ENCODE measurements at regions not wholly inside any gene's neighbourhood (a gene's known extent, or its start where the extent isn't known, plus 50 kb on each side); places are given as distances from the start of the nearest gene placed in this dataset.

GRCh38 chr1:221915764-221916163 is 173.9 kb upstream of the DUSP10 start:
- no peaks in the 10 kb centered on the region for H3K27me3 ChIP-seq (ENCODE audit: insufficient read depth, low read length)
- DNase-seq (ENCODE audit: low read depth, low spot score) (no peak), ATAC-seq (no peak)
- intact Hi-C loops (cut with micrococcal nuclease) = no loop called here
- no TSS peak for BruUV-seq (replicated peaks)
- no peak overlapping the region for H3K27ac ChIP-seq (ENCODE audit: low read depth, low read length)
- H4K20me1 ChIP-seq (ENCODE audit: insufficient read depth) = no peaks in the 10 kb centered on the region
- H3K9ac ChIP-seq (ENCODE audit: low read length) = no peak overlapping the region
- ChIA-PET RAD21 (ENCODE audit: low non-redundant PET in 1 of 2, low total read pairs in 2 of 2, uncharacterized antibody in 2 of 2, unreplicated experiment in 2 of 2) (no interaction called here), POLR2A (no interaction called here), CTCF (no interaction called here)
- no peaks in the 10 kb centered on the region for H3K36me3 ChIP-seq (ENCODE audit: control insufficient read depth in 1 of 2, insufficient read depth in 2 of 2, low read length in 2 of 2)
- no peaks in the 10 kb centered on the region for H3K4me1 ChIP-seq (ENCODE audit: control insufficient read depth in 1 of 2, insufficient read depth in 2 of 2, low read length in 2 of 2)
- no peak for TF ChIP-seq POLR2AphosphoS5 (IDR thresholded peaks at IDR 0.05; ENCODE audit: low read depth, low read length)
- no peak for TF ChIP-seq JUND (IDR thresholded peaks at IDR 0.05)
- no peak for TF ChIP-seq POLR2A (IDR thresholded peaks at IDR 0.05; ENCODE audit: borderline replicate concordance, extremely low read depth, insufficient read depth, insufficient read length)
- no peak for TF ChIP-seq SP1 (IDR thresholded peaks at IDR 0.05; ENCODE audit: low read depth)
- TF ChIP-seq MAX (IDR thresholded peaks at IDR 0.05) = no peak
- TF ChIP-seq, protein P1, sequence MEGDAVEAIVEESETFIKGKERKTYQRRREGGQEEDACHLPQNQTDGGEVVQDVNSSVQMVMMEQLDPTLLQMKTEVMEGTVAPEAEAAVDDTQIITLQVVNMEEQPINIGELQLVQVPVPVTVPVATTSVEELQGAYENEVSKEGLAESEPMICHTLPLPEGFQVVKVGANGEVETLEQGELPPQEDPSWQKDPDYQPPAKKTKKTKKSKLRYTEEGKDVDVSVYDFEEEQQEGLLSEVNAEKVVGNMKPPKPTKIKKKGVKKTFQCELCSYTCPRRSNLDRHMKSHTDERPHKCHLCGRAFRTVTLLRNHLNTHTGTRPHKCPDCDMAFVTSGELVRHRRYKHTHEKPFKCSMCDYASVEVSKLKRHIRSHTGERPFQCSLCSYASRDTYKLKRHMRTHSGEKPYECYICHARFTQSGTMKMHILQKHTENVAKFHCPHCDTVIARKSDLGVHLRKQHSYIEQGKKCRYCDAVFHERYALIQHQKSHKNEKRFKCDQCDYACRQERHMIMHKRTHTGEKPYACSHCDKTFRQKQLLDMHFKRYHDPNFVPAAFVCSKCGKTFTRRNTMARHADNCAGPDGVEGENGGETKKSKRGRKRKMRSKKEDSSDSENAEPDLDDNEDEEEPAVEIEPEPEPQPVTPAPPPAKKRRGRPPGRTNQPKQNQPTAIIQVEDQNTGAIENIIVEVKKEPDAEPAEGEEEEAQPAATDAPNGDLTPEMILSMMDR (IDR thresholded peaks at IDR 0.05 in 2 of 3, conservative IDR thresholded peaks at IDR 0.05 in 1 of 3; ENCODE audit: borderline replicate concordance in 1 of 3, insufficient read depth in 1 of 3, low read depth in 2 of 3, low read length in 2 of 3) = no peak
- no peak for TF ChIP-seq RAD21 (IDR thresholded peaks at IDR 0.05; ENCODE audit: low read depth)
- no peak for TF ChIP-seq CBX3 (IDR thresholded peaks at IDR 0.05; ENCODE audit: low read depth)
- TF ChIP-seq FOSL1 (IDR thresholded peaks at IDR 0.05; ENCODE audit: low read depth) = no peak
- TF ChIP-seq CEBPB (IDR thresholded peaks at IDR 0.05; ENCODE audit: low read depth) = no peak
- TF ChIP-seq ELF1 (IDR thresholded peaks at IDR 0.05; ENCODE audit: borderline replicate concordance, low read depth) = no peak
- TF ChIP-seq SIN3A (IDR thresholded peaks at IDR 0.05; ENCODE audit: low read depth) = no peak
- TF ChIP-seq TCF7L2 (IDR thresholded peaks at IDR 0.05; ENCODE audit: borderline replicate concordance, extremely low read depth, insufficient read depth, insufficient read length) = no peak
- TF ChIP-seq ZBTB33 (IDR thresholded peaks at IDR 0.05; ENCODE audit: extremely low read depth, insufficient replicate concordance, low read length) = no peak
- TF ChIP-seq ZNF274 (IDR thresholded peaks at IDR 0.05; ENCODE audit: low read depth, low read length) = no peak
- TF ChIP-seq ZFX (IDR thresholded peaks at IDR 0.05) = no peak
- TF ChIP-seq YY1 (IDR thresholded peaks at IDR 0.05; ENCODE audit: extremely low read depth, insufficient replicate concordance, low read depth, low read length) = no peak
- no peak for TF ChIP-seq EZH2 (IDR thresholded peaks at IDR 0.05)
- no peak for TF ChIP-seq EZH2phosphoT487 (IDR thresholded peaks at IDR 0.05; ENCODE audit: borderline replicate concordance)
- no peaks in the 10 kb centered on the region for H3K9me3 ChIP-seq (ENCODE audit: control insufficient read depth in 1 of 2, insufficient read depth in 1 of 2, low read depth in 1 of 2, low read length in 2 of 2)
- H3K4me2 ChIP-seq (ENCODE audit: low read length) = no peak overlapping the region
- H3K79me2 ChIP-seq (ENCODE audit: insufficient read depth, low read length) = no peaks in the 10 kb centered on the region
- no peak overlapping the region for H3K4me3 ChIP-seq (replicated peaks in 1 of 2; ENCODE audit: low read depth in 1 of 2, low read length in 2 of 2)
- no peaks in the 10 kb centered on the region for H3K9me2 ChIP-seq (ENCODE audit: insufficient read depth)
- no peak overlapping the region for H2AFZ ChIP-seq (ENCODE audit: low read depth, low read length, poor library complexity, severe bottlenecking)

All from HCT116 (cell line).